ENCODE measurements at regions not wholly inside any gene's neighbourhood (a gene's known extent, or its start where the extent isn't known, plus 50 kb on each side); places are given as distances from the start of the nearest gene placed in this dataset.

- TF ChIP-seq POLR2A (IDR thresholded peaks at IDR 0.05; ENCODE audit: low read depth, low read length) (no peak), POU2F2 (IDR thresholded peaks at IDR 0.05; ENCODE audit: low read depth, low read length) (no peak), TAF1 (IDR thresholded peaks at IDR 0.05; ENCODE audit: low read depth, low read length) (no peak), POLR2AphosphoS5 (IDR thresholded peaks at IDR 0.05; ENCODE audit: low read depth, low read length) (no peak)
These were observed 887.3 kb upstream of the SEMA6A start for GRCh38 chr5:117461966-117462365.
